ENCODE measurements at regions not wholly inside any gene's neighbourhood (a gene's known extent, or its start where the extent isn't known, plus 50 kb on each side); places are given as distances from the start of the nearest gene placed in this dataset.

- H3K9me3 ChIP-seq (replicated peaks in 1 of 2; ENCODE audit: control insufficient read depth in 1 of 2, insufficient read depth in 1 of 2, low read length in 2 of 2): peaks cover 0 to 1% of the 10 kb centered on the region in 2 donors
These were observed 1313.0 kb upstream of the FAM98A start for GRCh38 chr2:34912084-34912483.

GRCh38 chr2:34909992-34910705, 1311.0 kb upstream of the FAM98A start:
- H3K36me3 ChIP-seq (replicated peaks in 1 of 2; ENCODE audit: control insufficient read depth in 1 of 2, insufficient read depth in 2 of 2, low read length in 2 of 2): no peaks in the 10 kb centered on the region
- no peaks in the 10 kb centered on the region for H3K36me3 Mint-ChIP-seq
- no peak overlapping the region for H3K9ac ChIP-seq (ENCODE audit: insufficient read depth, low read length, poor library complexity, severe bottlenecking)
- H3K79me2 ChIP-seq (ENCODE audit: insufficient read depth, low read length): no peaks in the 10 kb centered on the region
- intact Hi-C loops (cut with micrococcal nuclease): no loop called here
- no peak overlapping the region for H3K4me3 Mint-ChIP-seq
- H3K27ac ChIP-seq (ENCODE audit: low read depth in 1 of 2, low read length in 2 of 2): no peak overlapping the region
- no peak for DNase-seq
- no CpG with 5 or more reads among the region's 4 CpGs for WGBS (ENCODE audit: insufficient coverage)
- no peak for TF ChIP-seq CTCF (IDR thresholded peaks at IDR 0.05)
- no peaks in the 10 kb centered on the region for H3K27me3 Mint-ChIP-seq (ENCODE audit: low read depth in 3 of 3)
- H3K9me3 Mint-ChIP-seq: peaks cover 0 to 4% (median 3%) of the 10 kb centered on the region in 7 donors
- H3K4me2 ChIP-seq (replicated peaks; ENCODE audit: extremely low read depth, low read length, poor library complexity, severe bottlenecking): no peak overlapping the region
- no peak overlapping the region for H2AFZ ChIP-seq (ENCODE audit: insufficient read depth, low read depth, low read length, poor library complexity, severe bottlenecking)
- no peak overlapping the region for H3K4me3 ChIP-seq (replicated peaks in 1 of 3; ENCODE audit: low read depth in 2 of 3, low read length in 3 of 3)
- H3K4me1 Mint-ChIP-seq: peaks cover 3% of the 10 kb centered on the region
- no peaks in the 10 kb centered on the region for H3K9me3 ChIP-seq (replicated peaks in 1 of 2; ENCODE audit: control insufficient read depth in 1 of 2, insufficient read depth in 1 of 2, low read length in 2 of 2)
- H3K4me1 ChIP-seq (ENCODE audit: control insufficient read depth in 1 of 2, insufficient read depth in 2 of 2, low read length in 2 of 2): no peaks in the 10 kb centered on the region
- no peaks in the 10 kb centered on the region for H3K27me3 ChIP-seq (ENCODE audit: control insufficient read depth in 2 of 2, insufficient read depth in 2 of 2, low read length in 2 of 2)
- H3K27ac Mint-ChIP-seq: no peak overlapping the region
- no peaks in the 10 kb centered on the region for H4K20me1 ChIP-seq (ENCODE audit: insufficient read depth, low read length)

More at GRCh38 chr2:34912084-34912483, 1313.0 kb upstream of the FAM98A start:
- Histone ChIP-seq H3K4me2 (replicated peaks; ENCODE audit: extremely low read depth, low read length, poor library complexity, severe bottlenecking) (no peak overlapping the region), H3K9ac (ENCODE audit: insufficient read depth, low read length, poor library complexity, severe bottlenecking) (no peak overlapping the region), H4K20me1 (ENCODE audit: insufficient read depth, low read length) (no peaks in the 10 kb centered on the region), H3K4me1 (ENCODE audit: control insufficient read depth in 1 of 2, insufficient read depth in 2 of 2, low read length in 2 of 2) (no peaks in the 10 kb centered on the region), H3K27ac (ENCODE audit: low read depth in 1 of 2, low read length in 2 of 2) (no peak overlapping the region), H3K27me3 (ENCODE audit: control insufficient read depth in 2 of 2, insufficient read depth in 2 of 2, low read length in 2 of 2) (no peaks in the 10 kb centered on the region), H3K79me2 (ENCODE audit: insufficient read depth, low read length) (no peaks in the 10 kb centered on the region), H3K4me3 (replicated peaks in 1 of 3; ENCODE audit: low read depth in 2 of 3, low read length in 3 of 3) (no peak overlapping the region), H3K36me3 (replicated peaks in 1 of 2; ENCODE audit: control insufficient read depth in 1 of 2, insufficient read depth in 2 of 2, low read length in 2 of 2) (no peaks in the 10 kb centered on the region), H2AFZ (ENCODE audit: insufficient read depth, low read depth, low read length, poor library complexity, severe bottlenecking) (no peak overlapping the region)
- no peaks in the 10 kb centered on the region for H3K36me3 Mint-ChIP-seq
- TF ChIP-seq CTCF (IDR thresholded peaks at IDR 0.05): no peak
- H3K27me3 Mint-ChIP-seq (ENCODE audit: low read depth in 3 of 3): no peaks in the 10 kb centered on the region
- WGBS (ENCODE audit: insufficient coverage): no CpG with 5 or more reads among the region's 2 CpGs
- DNase-seq: no peak
- no peak overlapping the region for H3K4me3 Mint-ChIP-seq
- H3K27ac Mint-ChIP-seq: no peak overlapping the region
- intact Hi-C loops (cut with micrococcal nuclease): no loop called here
- H3K9me3 Mint-ChIP-seq: peaks cover 0 to 11% (median 5%) of the 10 kb centered on the region in 7 donors
- peaks cover 3% of the 10 kb centered on the region for H3K4me1 Mint-ChIP-seq

Measured in CD14-positive monocyte (primary cell).